HUES6 (cell line): ENCODE measurements at regions not wholly inside any gene's neighbourhood (a gene's known extent, or its start where the extent isn't known, plus 50 kb on each side); places are given as distances from the start of the nearest gene placed in this dataset.

ENCODE experiments used
- H3K27ac ChIP-seq: 2 replicates; pipeline ENCODE4 v1.7.0; 2013; ENCODE audit warnings: low read depth, mild to moderate bottlenecking, low read length, inconsistent platforms
- H3K27me3 ChIP-seq: 2 replicates; pipeline ENCODE4 v1.6.1; 2013; ENCODE audit warnings: low read length; ENCODE audit not compliant: control insufficient read depth, insufficient read depth
- H3K36me3 ChIP-seq: 2 replicates; pipeline ENCODE4 v1.6.1; 2013; ENCODE audit warnings: low read length; ENCODE audit not compliant: control insufficient read depth, insufficient read depth
- H3K4me1 ChIP-seq: 2 replicates; pipeline ENCODE4 v1.6.1; 2013; ENCODE audit warnings: low read length; ENCODE audit not compliant: control insufficient read depth, insufficient read depth
- H3K4me3 ChIP-seq: 2 replicates; pipeline ENCODE4 v1.5.1; 2013; ENCODE audit warnings: low read depth, low read length
- H3K9ac ChIP-seq: one replicate; pipeline ENCODE4 v1.6.1; 2013; ENCODE audit warnings: mild to moderate bottlenecking, low read length
- H3K9me3 ChIP-seq: 2 replicates; pipeline ENCODE4 v1.6.1; 2013; ENCODE audit warnings: low read depth, low read length; ENCODE audit not compliant: control insufficient read depth, insufficient read depth

GRCh38 chr6:133631421-133631820, 257.5 kb upstream of the TCF21 start:
- H3K4me1 ChIP-seq, result peaks cover 9% of the 10 kb centered on the region; the same call in 1 of the 2 replicates
- H3K36me3 ChIP-seq, result no peaks in the 10 kb centered on the region
- no peak overlapping the region for H3K27ac ChIP-seq
- no peak overlapping the region for H3K9ac ChIP-seq
- H3K27me3 ChIP-seq, result no peaks in the 10 kb centered on the region
- no peak overlapping the region for H3K4me3 ChIP-seq
- H3K9me3 ChIP-seq, result no peaks in the 10 kb centered on the region

GRCh38 chr6:133632206-133632605, 256.7 kb upstream of the TCF21 start:
- Histone ChIP-seq H3K9me3 (no peaks in the 10 kb centered on the region), H3K27me3 (no peaks in the 10 kb centered on the region), H3K36me3 (no peaks in the 10 kb centered on the region), H3K9ac (no peak overlapping the region), H3K4me1 (peaks cover 9% of the 10 kb centered on the region; the same call in 1 of the 2 replicates), H3K4me3 (no peak overlapping the region), H3K27ac (no peak overlapping the region)

GRCh38 chr6:133632906-133633305, 256.0 kb upstream of the TCF21 start:
- no peak overlapping the region for H3K4me3 ChIP-seq
- H3K9me3 ChIP-seq, result no peaks in the 10 kb centered on the region
- H3K9ac ChIP-seq, result no peak overlapping the region
- no peak overlapping the region for H3K27ac ChIP-seq
- H3K4me1 ChIP-seq, result peaks cover 9% of the 10 kb centered on the region; the same call in 1 of the 2 replicates
- H3K36me3 ChIP-seq, result no peaks in the 10 kb centered on the region
- H3K27me3 ChIP-seq, result no peaks in the 10 kb centered on the region

DNA sequence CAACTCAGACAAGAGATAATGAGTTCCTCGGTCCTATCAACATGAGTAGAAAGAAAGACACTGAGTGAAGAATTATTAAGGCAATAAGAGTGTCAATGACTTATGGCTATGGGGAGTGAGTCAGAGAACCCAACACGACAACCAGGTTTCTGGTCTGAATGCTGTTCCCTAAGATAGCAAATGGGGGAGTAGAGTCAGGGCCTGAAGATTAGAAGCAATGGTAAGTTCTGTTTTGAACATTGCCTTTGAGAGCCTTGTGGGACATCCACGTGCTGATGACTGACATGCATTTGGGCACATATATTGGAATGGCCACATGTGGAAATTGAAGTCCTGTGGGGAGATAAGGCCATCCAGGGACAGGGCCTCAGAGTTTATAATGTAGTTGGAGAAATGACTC, 254.4 kb upstream of the TCF21 start:
- H3K9me3 ChIP-seq, result no peaks in the 10 kb centered on the region
- H3K4me3 ChIP-seq, result no peak overlapping the region
- H3K9ac ChIP-seq, result no peak overlapping the region
- no peak overlapping the region for H3K27ac ChIP-seq
- H3K27me3 ChIP-seq, result no peaks in the 10 kb centered on the region
- no peaks in the 10 kb centered on the region for H3K36me3 ChIP-seq
- peaks cover 9% of the 10 kb centered on the region; the same call in 1 of the 2 replicates for H3K4me1 ChIP-seq

DNA sequence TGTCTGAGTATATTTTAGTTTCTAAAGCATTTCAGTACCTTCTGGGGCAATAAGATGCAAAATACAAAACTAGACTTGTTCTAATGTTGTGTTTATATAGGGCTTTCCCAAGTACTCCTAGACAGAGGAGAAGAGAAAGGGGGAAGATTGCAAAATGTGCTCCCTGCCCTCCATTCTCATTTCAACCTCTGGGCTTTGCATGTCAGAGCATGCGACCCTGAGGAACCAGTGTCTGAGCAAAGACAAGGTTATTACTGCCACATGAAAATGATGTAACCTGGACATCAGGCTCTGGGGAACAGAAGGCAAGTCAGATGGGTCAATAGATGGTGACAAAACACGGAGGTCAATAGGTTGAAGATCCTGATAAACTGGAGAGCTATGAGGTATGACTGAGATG, 253.5 kb upstream of the TCF21 start:
- no peaks in the 10 kb centered on the region for H3K36me3 ChIP-seq
- no peak overlapping the region for H3K27ac ChIP-seq

DNA sequence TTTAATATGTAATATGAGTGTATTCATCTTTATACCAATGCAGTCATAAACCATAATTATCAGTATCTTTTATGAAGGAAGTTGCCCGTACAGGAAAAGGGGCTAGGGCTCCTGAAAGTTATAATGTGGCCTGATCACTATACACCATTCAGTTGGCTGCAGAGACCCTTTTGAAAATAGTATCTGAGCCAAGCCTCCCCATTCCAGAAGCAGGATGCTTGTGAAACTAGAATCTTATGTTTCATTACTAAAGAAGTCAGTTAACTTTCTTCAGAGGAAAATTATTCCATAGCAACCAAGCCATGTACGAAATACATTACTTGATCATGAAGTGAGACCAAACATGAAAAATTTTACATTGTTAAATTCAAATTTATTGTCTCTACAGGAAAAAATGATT, 251.5 kb upstream of the TCF21 start:
- Histone ChIP-seq H3K27me3 (no peaks in the 10 kb centered on the region), H3K27ac (no peak overlapping the region)

More for the DNA sequence above, 253.5 kb upstream of the TCF21 start:
- Histone ChIP-seq H3K9me3 (no peaks in the 10 kb centered on the region), H3K4me3 (no peak overlapping the region), H3K27me3 (no peaks in the 10 kb centered on the region), H3K9ac (no peak overlapping the region), H3K4me1 (peaks cover 9% of the 10 kb centered on the region; the same call in 1 of the 2 replicates)

GRCh38 chr6:133637874-133638273, 251.0 kb upstream of the TCF21 start:
- Histone ChIP-seq H3K9ac (no peak overlapping the region), H3K27ac (no peak overlapping the region), H3K36me3 (no peaks in the 10 kb centered on the region), H3K4me3 (no peak overlapping the region), H3K4me1 (peaks cover 2% of the 10 kb centered on the region; the same call in 1 of the 2 replicates), H3K27me3 (no peaks in the 10 kb centered on the region), H3K9me3 (no peaks in the 10 kb centered on the region)

More for the DNA sequence above, 251.5 kb upstream of the TCF21 start:
- H3K9me3 ChIP-seq, result no peaks in the 10 kb centered on the region
- no peak overlapping the region for H3K4me3 ChIP-seq
- H3K36me3 ChIP-seq, result no peaks in the 10 kb centered on the region
- H3K4me1 ChIP-seq, result peaks cover 6% of the 10 kb centered on the region; the same call in 1 of the 2 replicates
- no peak overlapping the region for H3K9ac ChIP-seq

DNA sequence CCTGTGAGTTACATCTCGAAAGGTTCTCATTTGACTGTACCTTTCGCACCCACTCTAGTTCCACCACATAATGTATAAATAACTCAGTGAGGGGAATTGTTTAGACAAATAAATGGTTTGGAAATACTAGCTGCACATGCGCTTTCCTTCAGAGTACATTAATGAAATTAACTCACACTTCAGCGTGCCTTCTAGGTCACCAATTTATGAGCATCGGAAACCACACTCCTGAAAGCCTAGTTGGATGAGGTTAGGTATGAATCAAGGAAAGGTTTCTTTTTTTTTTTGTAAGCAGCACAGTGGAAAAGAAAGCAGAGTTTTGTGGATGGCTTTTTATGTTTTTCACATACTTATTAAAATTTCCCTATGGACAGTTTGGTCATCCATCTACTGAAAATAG, 247.8 kb upstream of the TCF21 start:
- Histone ChIP-seq H3K27me3 (no peaks in the 10 kb centered on the region), H3K9me3 (no peaks in the 10 kb centered on the region), H3K4me1 (peaks cover 13% of the 10 kb centered on the region; the same call in 1 of the 2 replicates), H3K4me3 (no peak overlapping the region), H3K36me3 (no peaks in the 10 kb centered on the region), H3K27ac (no peak overlapping the region), H3K9ac (no peak overlapping the region)

- Histone ChIP-seq H3K27ac (no peak overlapping the region), H3K36me3 (no peaks in the 10 kb centered on the region), H3K4me3 (no peak overlapping the region), H3K9me3 (no peaks in the 10 kb centered on the region), H3K27me3 (no peaks in the 10 kb centered on the region), H3K4me1 (peaks cover 13% of the 10 kb centered on the region; the same call in 1 of the 2 replicates), H3K9ac (no peak overlapping the region)
These were observed 244.4 kb upstream of the TCF21 start for GRCh38 chr6:133644548-133644891.

GRCh38 chr6:133644892-133645619, 243.9 kb upstream of the TCF21 start:
- Histone ChIP-seq H3K27me3 (no peaks in the 10 kb centered on the region), H3K36me3 (no peaks in the 10 kb centered on the region), H3K4me1 (peaks cover 13% of the 10 kb centered on the region; the same call in 1 of the 2 replicates), H3K4me3 (no peak overlapping the region), H3K27ac (no peak overlapping the region), H3K9ac (no peak overlapping the region), H3K9me3 (no peaks in the 10 kb centered on the region)

- H3K9ac ChIP-seq, result no peak overlapping the region
- H3K9me3 ChIP-seq, result no peaks in the 10 kb centered on the region
- no peaks in the 10 kb centered on the region for H3K27me3 ChIP-seq
- no peak overlapping the region for H3K4me3 ChIP-seq
- no peak overlapping the region for H3K27ac ChIP-seq
- H3K4me1 ChIP-seq, result peaks cover 13% of the 10 kb centered on the region; the same call in 1 of the 2 replicates
- H3K36me3 ChIP-seq, result no peaks in the 10 kb centered on the region
These were observed 242.8 kb upstream of the TCF21 start for GRCh38 chr6:133645966-133646740.
